HepG2 (cell line): ENCODE measurements at regions not wholly inside any gene's neighbourhood (a gene's known extent, or its start where the extent isn't known, plus 50 kb on each side); places are given as distances from the start of the nearest gene placed in this dataset.

Source experiments
- ATAC-seq: fragments of 200-7000 bp; cut with Tn5 transposase; 3 replicates; pipeline ENCODE4 v1.9.1; 2020; ENCODE audit warnings: mild to moderate bottlenecking, moderate library complexity
- BruUV-seq: library from RNA; stranded (reverse); fragments of 400-500 nt; replicated peaks from 2 replicates; lab custom pipeline; 2021; lab: Mats Ljungman, UMichigan
- CTCF ChIA-PET: fragments of 300-600 bp; formaldehyde crosslinking; extraction: SDS; loops from one replicate; lab custom pipeline; 2021; ENCODE audit warnings: low total read pairs, inconsistent platforms, low intra/inter-chr PET ratio; lab: Yijun Ruan, JAX
- POLR2A ChIA-PET: fragments of 350-600 bp; sonication (Branson Sonifier 250); formaldehyde crosslinking; loops from one replicate; lab custom pipeline; 2020; ENCODE audit warnings: antibody characterized with exemption, inconsistent platforms; lab: Yijun Ruan, JAX
- DNase-seq: peaks from one replicate; pipeline ENCODE4 v3.0.0-alpha.2; 2015; ENCODE audit warnings: low spot score
- FAIRE-seq: peaks from 3 replicates; lab custom pipeline; 2011; peaks lifted over from hg19 to GRCh38; lab: Jason Lieb, UNC
- H2AFZ ChIP-seq: one replicate; pipeline ENCODE4 v1.6.1; 2011; ENCODE audit warnings: low read length, inconsistent platforms
- H3K27ac ChIP-seq: fragments of 300-600 bp; 3 replicates; pipeline ENCODE4 v1.8.0; 2011; ENCODE audit warnings: mixed run types, mild to moderate bottlenecking, mixed read lengths, low read length, inconsistent platforms; ENCODE audit not compliant: insufficient read depth; ENCODE audit errors: extremely low read length
- H3K27me3 ChIP-seq, 2 experiments: fragments of 200-600 bp in 1 of 2; 2 replicates in 1 of 2; 3 replicates in 1 of 2; pipeline versions ENCODE4 v1.6.0 to v1.8.0; 2011; ENCODE audit warnings: low read length in 2 of 2, mild to moderate bottlenecking in 2 of 2, moderate library complexity in 2 of 2, inconsistent platforms in 1 of 2; ENCODE audit not compliant: insufficient read depth in 2 of 2, control insufficient read depth in 1 of 2
- H3K36me3 ChIP-seq, 2 experiments: fragments of 200-600 bp in 1 of 2; replicated peaks in 1 of 2; 2 replicates in 1 of 2; 3 replicates in 1 of 2; pipeline versions ENCODE4 v1.5.1 to v1.8.0; 2011; ENCODE audit warnings: low read length in 2 of 2, inconsistent platforms in 1 of 2; ENCODE audit not compliant: insufficient read depth in 2 of 2, control insufficient read depth in 1 of 2
- H3K4me1 ChIP-seq: 2 replicates; pipeline ENCODE4 v1.5.1; 2012; ENCODE audit warnings: low read length, inconsistent platforms; ENCODE audit not compliant: insufficient read depth
- H3K4me2 ChIP-seq: 2 replicates; pipeline ENCODE4 v1.6.0; 2011; ENCODE audit warnings: low read depth, low read length, inconsistent platforms
- H3K4me3 ChIP-seq, 3 experiments: fragments of 200-600 bp in 1 of 3; sonication (generic), shearing (Covaris generic) in 1 of 3; replicated peaks in 1 of 3; 2 replicates each; pipeline ENCODE4 v1.5.1; 2011 to 2016; ENCODE audit warnings: low read length in 3 of 3, inconsistent platforms in 2 of 3, low read depth in 2 of 3, mild to moderate bottlenecking in 2 of 3, control low read depth in 1 of 3, mixed read lengths in 1 of 3; ENCODE audit not compliant: insufficient read depth in 1 of 3
- H3K79me2 ChIP-seq: one replicate; pipeline ENCODE4 v1.6.1; 2011; ENCODE audit warnings: low read length, inconsistent platforms; ENCODE audit not compliant: insufficient read depth
- H3K9ac ChIP-seq: 2 replicates; pipeline ENCODE4 v1.6.0; 2011; ENCODE audit warnings: mild to moderate bottlenecking, low read depth, low read length, inconsistent platforms; ENCODE audit not compliant: insufficient read depth
- H3K9me3 ChIP-seq: 2 replicates; pipeline ENCODE4 v1.5.1; 2012; ENCODE audit warnings: mild to moderate bottlenecking, low read length
- H4K20me1 ChIP-seq: 2 replicates; pipeline ENCODE4 v1.6.0; 2011; ENCODE audit warnings: inconsistent platforms, mild to moderate bottlenecking, low read length, moderate library complexity; ENCODE audit not compliant: insufficient read depth
- ARID3A ChIP-seq: IDR thresholded peaks from 2 replicates; pipeline ENCODE4 v1.6.1; 2012; ENCODE audit warnings: low read depth, low read length, improper control_type of control experiment
- ARID5B ChIP-seq: IDR thresholded peaks from 2 replicates; pipeline ENCODE4 v1.4.0; 2020; ENCODE audit warnings: mild to moderate bottlenecking, missing genetic modification reagents
- EED ChIP-seq: sonication (generic); formaldehyde crosslinking; IDR thresholded peaks from 2 replicates; pipeline ENCODE4 v1.5.0; 2020; ENCODE audit warnings: mild to moderate bottlenecking, missing genetic modification reagents
- FOXP1 ChIP-seq, 2 experiments: fragments of 450-650 bp in 1 of 2; IDR thresholded peaks; 2 replicates each; pipeline ENCODE4 v1.6.1; 2017 to 2018; ENCODE audit warnings: antibody characterized with exemption in 1 of 2
- HMG20A ChIP-seq: IDR thresholded peaks from 2 replicates; pipeline ENCODE4 v1.6.1; 2016; ENCODE audit warnings: borderline replicate concordance
- KAT2B ChIP-seq: fragments of 150-350 bp; IDR thresholded peaks from 2 replicates; pipeline ENCODE4 v1.6.1; 2014; ENCODE audit warnings: low read depth, low read length, borderline replicate concordance
- PAXIP1 ChIP-seq: sonication (generic); formaldehyde crosslinking; conservative IDR thresholded peaks from 2 replicates; pipeline ENCODE4 v1.4.0; 2020; ENCODE audit warnings: mild to moderate bottlenecking, missing genetic modification reagents, moderate library complexity
- ZBTB7A ChIP-seq: sonication (generic); formaldehyde crosslinking; IDR thresholded peaks from 2 replicates; pipeline ENCODE4 v1.8.0; 2022; ENCODE audit warnings: mild to moderate bottlenecking, missing genetic modification reagents
- in situ Hi-C: cut with HindIII; loops from 2 replicates; pipeline ENCODE4 v1.10.0; 2017; ENCODE audit warnings: low pct_unique_long_range_greater_than_20kb; ENCODE audit not compliant: extremely low pct_ligation_motif_present
- intact Hi-C: fragments of 100-400 bp; cut with micrococcal nuclease; formaldehyde crosslinking; loops from one replicate; pipeline ENCODE4 v1.10.0; 2022; ENCODE audit not compliant: unreplicated experiment

DNA sequence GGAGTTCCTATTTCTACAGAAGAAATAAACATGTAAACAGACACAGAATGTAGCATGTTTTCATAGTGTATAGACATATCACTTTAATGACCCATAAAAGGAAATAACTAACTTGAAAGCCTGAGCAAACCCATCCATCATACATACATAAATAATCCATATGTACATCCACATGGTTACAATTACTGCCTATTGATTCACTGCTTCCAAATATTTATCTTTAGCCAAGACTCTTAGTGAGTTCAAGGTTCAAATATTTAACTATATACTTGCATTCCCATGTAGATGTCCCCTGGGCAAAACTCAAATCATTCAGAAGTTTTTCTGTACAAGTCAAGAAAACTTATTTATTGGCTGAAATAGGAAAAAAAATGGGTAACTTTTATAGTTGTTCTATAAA, 95.4 kb downstream of the CCER1 start:
- H4K20me1 ChIP-seq = no peaks in the 10 kb centered on the region
- intact Hi-C loops = loop anchor here (5.0 kb wide), 1 partner anchor 1317 kb away; no protein-coding TSS in a partner anchor
- FAIRE-seq = no peak
- H3K27me3 ChIP-seq = no peaks in the 10 kb centered on the region; a peak in 1 of 5 replicates
- BruUV-seq = no TSS peak
- H3K4me1 ChIP-seq = peaks cover 30% of the 10 kb centered on the region
- H2AFZ ChIP-seq = no peak overlapping the region
- no peak overlapping the region for H3K4me3 ChIP-seq
- H3K4me2 ChIP-seq = peak overlapping the region; percentile 28
- no peaks in the 10 kb centered on the region for H3K9me3 ChIP-seq
- H3K9ac ChIP-seq = no peak overlapping the region
- POLR2A ChIA-PET = no interaction called here
- H3K79me2 ChIP-seq = no peaks in the 10 kb centered on the region
- in situ Hi-C loops = no loop called here
- no peak overlapping the region for H3K27ac ChIP-seq
- H3K36me3 ChIP-seq = no peaks in the 10 kb centered on the region
- CTCF ChIA-PET = no interaction called here
- peak; percentile 22 for DNase-seq
- ATAC-seq = peak; percentile 18; the same call in 1 of the 3 replicates
- 0 out of 2 replicates have a peak, but pooled peaks have one; percentile 12 for TF ChIP-seq ARID3A
- TF ChIP-seq EED = no peak
- TF ChIP-seq KAT2B = peak; percentile 70; the same call in 1 of the 2 replicates
- peak; percentile 51; the same call in 1 of the 2 replicates for TF ChIP-seq ARID5B (CRISPR knock-in tag)
- TF ChIP-seq PAXIP1 (CRISPR knock-in tag) = peak; percentile 75
- no peak for TF ChIP-seq ZBTB7A (CRISPR knock-in tag)
- TF ChIP-seq FOXP1 (IDR thresholded peaks at IDR 0.05) = no peak
- TF ChIP-seq FOXP1 (CRISPR knock-in tag; IDR thresholded peaks at IDR 0.05) = peak; percentile 29; the same call in 1 of the 2 replicates
- TF ChIP-seq HMG20A (CRISPR knock-in tag) = peak; percentile 28; the same call in 1 of the 2 replicates
